ENCODE measurements at regions not wholly inside any gene's neighbourhood (a gene's known extent, or its start where the extent isn't known, plus 50 kb on each side); places are given as distances from the start of the nearest gene placed in this dataset.
"Not testable (repeated sequence)": the region's sequence is repeated elsewhere in the genome, so short reads cannot be mapped to it uniquely, and the experiment has no call there.

DNA sequence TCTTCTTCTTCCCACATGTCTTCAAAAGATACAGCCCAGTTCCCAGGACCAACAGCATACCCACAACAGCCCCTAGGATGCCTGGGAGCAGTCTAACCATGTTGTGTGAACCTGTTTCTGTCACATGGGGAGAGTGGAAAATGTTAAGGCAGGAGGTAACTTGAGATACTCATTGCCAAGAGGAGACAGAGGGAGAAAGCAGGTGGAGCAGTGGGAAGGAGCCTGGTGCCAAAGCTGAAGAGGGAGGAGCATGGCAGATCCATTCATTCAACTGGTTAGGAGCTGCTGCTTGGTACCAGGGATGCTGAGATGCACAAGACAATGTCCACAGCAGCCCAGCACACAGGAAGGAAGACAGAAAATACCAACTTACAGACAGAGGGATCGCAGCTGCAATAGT, 149.8 kb upstream of the ETV3 start:
- DNase-seq: no peak

DNA sequence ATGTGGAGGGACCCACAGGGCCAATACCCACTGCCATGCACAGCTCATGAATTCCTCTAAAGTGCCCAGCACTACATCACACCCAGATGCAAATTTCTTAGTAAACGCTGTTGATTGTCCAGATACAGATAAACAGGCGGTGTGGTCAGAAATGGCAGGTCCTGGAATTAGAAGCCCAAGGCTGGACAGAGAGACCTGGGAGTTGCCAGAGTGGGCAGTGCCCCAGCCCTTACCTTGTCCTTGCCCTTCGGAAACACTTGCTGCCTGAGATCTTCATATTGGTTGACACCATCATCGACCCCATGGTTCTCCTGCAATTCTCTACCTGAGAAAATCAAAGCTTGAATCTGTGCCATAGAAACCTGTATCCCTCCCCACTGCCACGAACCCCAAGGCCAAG, 149.3 kb upstream of the ETV3 start:
- no peak for DNase-seq

DNA sequence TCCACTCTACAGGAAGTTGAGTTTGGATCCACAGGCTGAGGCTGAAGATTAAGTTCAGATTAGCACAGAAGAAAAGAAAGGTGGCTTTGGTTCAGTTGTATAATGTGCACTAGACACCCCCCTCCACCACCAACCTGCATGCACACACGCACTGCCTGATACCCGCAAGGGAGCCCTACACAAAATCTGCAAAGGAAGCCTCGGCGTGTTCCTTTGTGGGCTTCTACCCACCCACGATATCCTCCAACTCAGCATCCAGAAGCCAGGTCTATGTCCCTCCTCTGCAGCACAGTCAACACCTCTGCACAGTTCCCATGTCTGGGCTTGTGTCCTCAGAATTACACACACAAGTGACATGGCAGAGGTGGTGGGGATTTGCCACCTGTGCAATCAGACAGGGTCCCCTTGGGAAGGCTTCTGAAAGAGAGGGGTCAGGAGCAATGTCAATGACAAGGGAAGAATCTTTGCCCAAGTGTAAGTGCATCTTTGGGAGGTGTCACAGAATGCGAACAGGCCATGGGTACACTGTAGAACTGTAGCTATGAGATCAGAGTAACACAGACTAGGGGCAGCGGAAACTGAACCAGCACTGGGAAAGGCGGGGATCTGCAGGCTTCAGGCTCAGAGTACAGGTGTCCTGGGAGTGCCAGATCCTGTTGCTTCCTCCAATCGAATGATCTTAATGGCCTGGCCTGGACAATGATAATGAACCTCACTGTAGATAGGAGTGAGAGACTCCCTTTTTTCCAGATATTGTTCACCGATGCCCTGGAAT, 148.6 kb upstream of the ETV3 start:
- no peak for DNase-seq

DNA sequence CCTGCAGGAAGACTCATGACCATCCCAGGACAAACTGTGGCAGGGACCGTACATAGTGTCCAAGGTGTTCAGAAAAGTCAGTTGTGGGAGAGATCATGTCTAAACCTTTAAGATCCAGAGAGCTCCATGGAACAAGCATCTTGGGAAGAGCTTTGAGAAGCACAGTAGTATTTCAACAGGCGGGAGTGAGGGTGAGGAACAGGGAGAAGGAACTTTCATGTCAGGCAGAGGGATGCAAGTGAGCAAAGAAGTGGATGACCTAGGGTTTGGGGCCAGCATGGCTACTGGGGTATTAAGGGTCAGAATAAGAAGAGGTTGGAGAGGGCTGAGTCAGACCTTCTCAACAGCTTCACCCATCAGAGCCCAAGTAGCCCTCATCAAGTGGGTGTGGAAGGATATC, 147.9 kb upstream of the ETV3 start:
- no peak for DNase-seq

DNA sequence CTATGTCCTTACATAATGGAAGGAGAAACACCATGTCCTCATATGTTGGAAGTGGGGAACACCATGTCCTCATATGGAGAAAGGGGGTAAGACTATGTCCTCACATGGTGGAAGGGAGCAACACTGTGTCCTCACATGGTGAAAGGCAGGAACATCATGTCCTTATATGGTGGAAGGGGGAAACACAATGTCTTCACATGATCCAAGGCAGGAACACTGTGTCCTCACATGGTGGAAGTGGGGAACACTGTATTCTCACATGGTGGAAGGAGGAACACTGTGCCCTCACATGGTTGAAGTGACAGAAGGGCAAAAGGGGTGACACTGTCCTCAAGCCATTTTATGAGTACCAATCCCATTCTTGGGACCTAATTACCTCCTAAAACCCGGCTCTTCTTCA, 146.3 kb upstream of the ETV3 start:
- no peak for DNase-seq

DNA sequence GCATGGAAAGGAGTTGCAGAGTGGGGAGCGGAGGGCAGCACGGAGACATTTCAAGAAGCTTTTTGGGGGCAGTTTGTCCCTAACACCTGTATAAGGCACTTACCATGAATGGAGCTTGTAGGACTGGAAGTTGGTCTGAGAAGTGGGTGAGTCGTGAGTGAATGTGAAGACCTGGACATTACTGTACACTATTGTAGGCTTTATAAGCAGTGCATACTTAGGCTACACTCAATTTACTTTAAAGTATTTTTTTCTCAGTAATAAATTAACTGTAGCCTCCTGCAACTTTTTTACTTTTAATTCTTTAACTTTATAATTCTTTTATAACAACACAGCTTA, 141.6 kb upstream of the ETV3 start:
- no peak for DNase-seq

DNA sequence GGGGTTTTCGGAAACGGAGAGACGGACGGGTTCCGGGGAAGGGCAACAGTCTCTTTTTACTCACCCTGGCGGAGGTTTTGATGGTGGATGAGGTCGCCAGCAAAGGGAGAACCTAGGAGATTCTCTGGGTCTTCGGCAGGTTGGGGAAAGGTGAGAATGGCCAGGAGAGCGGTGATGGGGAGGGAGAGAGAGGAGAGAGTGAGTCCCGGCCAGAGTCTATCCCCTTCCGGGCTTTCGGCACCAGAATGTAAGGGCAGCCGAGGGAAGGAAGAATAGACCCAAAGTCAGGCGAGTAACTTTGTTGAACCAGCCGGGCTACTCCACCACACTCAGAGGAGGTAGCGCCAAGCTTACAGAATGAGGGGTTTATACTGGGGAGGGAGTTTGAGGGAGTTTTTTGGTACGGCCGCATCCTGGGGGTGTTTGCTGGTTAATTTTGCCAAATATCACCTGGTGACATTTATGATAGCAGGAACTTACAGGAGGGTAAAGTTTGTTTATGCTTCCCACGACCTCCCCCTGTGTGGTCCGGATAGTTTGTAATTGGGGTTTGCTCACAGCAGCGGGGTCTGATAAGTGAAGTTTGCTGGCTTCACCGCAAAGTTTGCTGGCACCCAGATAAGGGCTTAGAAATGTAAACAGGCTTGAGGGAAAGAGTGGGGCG, 141.1 kb upstream of the ETV3 start:
- DNase-seq: no peak

DNA sequence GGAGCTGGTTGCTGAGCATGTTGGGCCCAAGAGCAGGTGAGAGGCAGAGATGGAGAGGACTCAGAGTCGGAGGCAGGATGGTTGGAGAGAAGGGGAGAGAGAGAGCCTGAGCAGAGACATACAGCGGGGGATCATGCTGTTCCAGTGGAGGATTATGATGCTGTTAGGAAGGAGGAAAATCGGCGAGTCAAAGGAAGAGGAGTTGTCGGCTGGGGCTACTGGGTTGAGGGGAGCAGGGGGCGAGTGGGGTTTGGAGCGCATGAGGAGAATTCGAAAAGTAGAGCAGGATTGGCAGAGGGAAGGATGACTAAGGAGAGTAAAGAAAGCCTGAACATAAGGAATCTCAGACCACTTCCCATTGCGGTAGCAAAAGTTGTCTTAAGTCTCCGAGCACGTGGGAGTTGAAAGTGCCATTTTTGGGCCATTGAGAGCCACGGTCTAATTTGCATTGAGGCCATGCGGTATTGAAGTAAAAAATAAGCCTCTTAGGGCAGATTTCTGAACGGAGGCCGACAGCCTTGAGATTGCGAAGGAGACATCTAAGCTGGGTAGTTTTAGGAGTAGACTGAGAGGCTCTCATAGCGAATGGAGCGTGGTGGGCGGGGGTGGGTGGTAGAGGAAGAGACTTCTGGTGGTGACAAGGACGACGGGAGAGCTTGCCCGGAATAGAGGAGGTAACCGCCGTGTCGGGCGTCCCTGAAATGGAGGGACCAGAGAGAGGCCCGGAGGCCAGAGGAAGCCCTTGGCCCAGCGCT, 140.4 kb upstream of the ETV3 start:
- no peak for DNase-seq

DNA sequence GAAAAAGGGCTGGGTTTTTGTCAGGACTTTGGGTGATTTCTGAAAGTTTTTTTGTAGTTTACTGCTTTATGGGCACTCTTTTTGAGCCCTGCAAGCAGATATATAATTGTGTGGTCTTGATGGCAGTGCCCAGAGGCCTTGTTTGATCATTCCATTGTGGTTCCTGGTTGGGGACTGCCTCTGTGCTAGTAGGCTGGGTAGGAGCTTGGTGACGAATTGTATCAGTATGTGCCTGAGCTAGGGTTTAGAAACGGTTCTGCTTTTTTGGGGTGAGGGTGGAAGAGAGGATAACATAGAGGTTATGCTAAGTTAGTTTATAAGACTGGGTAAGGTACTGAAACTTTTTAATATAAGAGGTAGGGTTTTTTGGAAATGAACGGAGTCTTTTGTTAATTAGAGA, 139.7 kb upstream of the ETV3 start:
- no peak for DNase-seq

DNA sequence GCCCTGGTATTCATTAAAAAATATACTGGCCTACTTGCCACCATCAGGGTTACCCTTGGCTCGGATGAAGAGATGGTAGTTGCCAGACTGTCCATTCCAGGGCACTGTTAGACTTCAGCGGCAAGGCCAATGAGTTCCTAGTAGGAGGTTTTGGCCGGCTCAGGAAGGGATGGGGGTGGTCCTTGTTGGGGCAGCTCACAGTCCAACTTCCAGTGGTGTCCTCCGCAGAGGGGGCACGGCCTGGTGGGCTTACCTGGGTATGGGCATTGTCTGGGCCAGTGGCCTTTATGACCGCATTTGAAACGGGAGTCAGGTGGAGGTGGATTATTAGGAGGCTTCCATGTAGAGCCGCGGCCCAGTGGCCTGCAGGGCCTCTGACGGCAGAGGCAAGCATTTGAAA, 139.1 kb upstream of the ETV3 start:
- no peak for DNase-seq

DNA sequence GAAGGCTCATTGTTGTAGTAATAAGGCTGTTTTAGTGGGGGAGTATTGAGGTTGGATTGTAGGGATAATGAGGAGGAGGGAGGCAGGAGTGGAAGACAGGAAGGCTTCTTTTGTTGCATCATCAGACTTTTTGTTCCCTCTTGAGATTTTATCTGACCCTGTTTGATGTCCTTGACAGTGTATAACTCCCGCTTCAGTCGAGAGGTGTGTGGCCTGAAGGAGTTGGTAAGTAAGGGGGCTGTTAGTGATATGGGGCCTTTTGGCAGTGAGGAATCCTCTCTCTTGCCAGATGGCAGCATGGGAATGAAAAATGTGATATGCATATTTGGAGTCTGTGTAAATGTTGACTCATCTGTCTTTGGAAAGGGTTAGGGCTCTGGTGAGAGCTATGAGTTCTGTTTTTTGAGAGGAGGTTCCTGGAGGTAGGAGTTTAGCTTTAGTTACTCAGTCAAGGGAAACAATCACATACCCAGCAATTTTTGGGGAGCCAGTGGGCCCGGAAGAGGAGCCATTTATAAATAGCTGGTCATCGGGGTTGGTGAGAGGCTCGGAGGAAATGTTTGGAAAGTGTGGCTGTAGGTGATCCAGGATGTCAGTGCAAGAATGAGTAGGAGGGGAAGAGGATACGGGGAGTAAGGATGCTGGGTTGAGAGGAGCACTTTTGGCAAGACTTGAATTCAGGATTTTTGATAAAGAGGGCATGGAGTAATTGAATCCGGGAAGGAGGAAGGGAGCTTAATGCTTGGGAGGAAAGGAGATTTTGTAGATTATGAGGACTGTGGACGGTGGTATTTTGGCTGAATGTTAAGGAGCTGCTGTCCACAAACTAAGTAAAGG, 136.7 kb upstream of the ETV3 start:
- no peak for DNase-seq

DNA sequence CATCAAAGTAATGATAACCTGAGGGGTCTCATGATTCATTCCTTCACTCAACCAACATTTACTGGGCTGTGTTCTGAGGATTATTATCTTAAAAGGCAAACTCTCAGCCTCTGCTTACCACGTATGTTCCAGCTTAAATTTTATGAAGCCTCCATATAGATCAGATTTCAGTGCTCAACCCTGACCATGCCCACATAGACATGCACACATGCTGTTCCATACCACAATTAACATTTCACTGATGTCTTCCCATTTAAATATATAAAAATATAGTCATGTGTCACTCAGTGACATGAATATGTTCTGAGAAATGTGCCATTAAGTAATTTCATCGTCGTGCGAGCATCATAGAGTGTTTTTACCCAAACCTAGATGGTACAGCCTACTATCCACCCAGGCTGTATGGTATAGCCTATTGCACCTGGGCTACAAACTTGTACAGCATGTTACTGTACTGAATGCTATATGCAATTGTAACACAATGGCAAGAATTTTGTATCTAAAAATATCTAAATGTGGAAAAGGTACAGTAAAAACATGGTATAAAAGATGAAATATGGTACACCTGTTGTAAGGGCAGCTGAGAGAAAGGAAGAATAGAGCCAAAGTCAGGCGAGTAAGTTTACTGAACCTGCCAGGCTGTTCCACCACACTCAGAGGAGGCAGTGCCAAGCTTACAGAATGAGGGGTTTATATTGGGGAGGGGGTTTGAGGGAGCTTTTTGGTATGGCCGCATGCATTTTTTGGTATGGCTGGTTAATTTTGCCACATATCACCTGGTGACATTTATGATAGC, 134.7 kb upstream of the ETV3 start:
- no peak for DNase-seq

DNA sequence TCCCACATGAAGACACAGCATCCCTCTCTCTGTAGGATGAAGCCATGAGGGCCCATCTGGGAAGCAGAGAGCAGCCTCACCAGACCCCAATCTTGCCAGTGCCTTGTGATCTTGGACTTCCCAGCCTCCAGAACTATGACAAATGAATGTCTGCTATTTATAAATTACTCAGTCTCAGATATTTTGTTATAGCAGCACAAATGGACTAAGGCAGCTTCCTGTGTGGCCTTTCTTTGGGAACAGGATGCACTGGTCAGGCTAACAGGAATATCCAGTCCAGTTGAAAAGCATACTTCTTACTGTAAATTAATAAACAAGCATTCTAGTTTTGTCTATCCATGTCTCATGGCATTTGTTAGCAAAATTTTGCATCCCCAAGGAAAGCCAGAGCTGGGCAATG, 134.1 kb upstream of the ETV3 start:
- DNase-seq: no peak

DNA sequence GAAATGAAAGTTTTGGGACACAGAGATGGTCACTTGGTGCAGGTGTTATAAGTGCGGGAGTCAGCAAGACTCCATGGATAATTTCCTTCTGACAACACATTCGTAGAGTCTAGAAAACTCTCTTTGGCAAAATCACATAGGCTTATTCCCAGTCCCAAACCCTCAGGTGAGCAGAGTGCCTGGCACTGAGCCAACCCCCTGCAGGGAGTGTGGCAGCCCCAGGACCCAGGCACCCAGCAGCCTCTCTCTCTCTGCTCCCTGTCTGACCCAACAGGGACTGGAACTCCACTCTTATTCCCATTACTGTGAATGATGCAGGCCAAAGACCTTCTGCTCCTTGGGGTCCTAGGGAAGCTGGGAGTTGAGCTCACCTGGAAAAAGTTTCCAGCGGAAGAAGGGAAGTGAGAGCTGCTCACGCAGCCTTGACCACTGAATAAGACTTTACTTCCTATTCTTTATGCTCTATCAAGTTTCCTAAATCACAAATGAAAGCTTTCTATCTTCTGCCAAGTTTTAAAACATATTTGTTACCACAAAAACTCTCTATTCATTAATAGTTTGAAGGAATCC, 132.6 kb upstream of the ETV3 start:
- DNase-seq: no peak

DNA sequence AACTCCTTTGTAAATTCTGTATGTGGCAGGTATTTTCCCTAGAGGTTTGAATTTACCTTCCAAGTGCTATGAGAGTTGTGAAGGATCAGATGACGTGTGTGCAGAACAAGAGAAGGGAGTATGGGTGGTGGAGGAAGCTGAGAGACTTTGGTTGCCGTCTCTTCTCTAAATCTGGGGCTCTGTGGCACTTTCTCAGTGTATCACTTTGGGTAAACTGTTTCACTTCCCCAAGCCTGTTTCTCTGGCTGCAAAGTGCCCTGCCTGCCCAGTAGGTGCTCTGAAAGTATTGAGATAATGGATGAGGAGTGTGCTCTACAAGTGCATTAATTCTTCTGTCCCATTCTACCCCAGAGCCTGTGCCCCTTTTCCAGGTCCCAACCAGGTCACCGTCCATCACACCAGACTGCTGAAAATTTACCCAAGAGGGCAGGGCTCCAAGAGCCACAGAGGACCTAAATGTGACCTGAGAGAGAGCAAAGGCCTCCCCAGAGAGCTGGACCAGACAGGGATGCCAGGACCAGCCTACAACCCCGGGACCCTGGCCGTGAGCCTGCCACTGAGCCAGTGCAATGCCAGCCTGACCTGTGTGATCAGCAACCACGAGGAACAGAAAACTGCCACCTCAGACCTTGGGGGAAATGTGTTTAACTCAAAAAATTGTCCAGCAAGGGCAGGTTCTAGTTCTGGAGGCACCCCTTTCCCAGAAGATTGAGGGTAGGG, 131.6 kb upstream of the ETV3 start:
- DNase-seq: no peak

DNA sequence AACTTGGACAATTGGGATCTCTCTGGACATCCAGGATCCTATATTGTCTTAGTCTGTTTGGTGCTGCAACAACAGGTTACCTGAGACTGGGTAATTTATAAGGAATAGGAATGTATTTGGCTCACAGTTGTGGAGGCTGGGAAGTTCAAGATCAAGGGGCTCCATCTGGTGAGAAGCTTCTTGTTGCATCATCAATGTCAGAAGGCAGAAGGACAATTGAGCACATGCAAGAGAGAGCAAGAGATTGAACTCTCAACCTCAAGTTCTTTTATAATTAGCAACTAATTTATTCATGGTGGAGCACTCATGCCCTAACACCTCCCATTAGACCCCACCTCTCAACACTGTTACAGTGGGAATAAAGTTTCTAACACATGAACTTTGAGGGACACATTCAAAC, 124.7 kb upstream of the ETV3 start:
- no peak for DNase-seq

DNA sequence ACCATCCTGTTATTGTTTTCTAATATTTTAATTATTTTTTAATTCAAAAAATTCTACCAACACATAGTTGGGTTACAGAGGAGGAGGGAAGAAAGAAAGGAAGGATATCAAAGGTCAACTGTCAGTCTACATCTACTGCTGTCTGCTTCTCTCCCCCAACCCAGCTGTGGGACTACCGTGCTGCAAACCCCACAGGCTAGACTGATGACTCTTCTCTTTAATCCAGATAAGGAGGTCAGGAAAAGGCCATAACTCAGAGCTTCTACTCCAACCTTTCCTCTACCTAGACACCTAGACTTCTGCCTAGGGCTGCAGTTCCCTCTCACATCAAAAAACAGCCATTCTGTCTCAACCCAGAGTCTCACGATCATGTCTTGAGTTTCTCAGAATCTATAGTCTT, 124.2 kb upstream of the ETV3 start:
- no peak for DNase-seq

DNA sequence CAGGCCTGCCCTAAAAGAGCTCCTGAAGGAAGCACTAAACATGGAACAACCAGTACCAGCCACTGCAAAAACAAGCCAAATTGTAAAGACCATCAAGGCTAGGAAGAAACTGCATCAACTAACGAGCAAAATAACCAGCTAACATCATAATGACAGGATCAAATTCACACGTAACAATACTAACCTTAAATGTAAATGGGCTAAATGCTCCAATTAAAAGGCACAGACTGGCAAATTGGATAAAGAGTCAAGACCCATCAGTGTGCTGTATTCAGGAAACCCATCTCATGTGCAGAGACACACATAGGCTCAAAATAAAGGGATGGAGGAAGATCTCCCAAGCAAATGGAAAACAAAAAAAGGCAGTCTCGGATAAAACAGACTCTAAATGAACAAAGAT, 117.7 kb upstream of the ETV3 start:
- not testable (repeated sequence) for DNase-seq

DNA sequence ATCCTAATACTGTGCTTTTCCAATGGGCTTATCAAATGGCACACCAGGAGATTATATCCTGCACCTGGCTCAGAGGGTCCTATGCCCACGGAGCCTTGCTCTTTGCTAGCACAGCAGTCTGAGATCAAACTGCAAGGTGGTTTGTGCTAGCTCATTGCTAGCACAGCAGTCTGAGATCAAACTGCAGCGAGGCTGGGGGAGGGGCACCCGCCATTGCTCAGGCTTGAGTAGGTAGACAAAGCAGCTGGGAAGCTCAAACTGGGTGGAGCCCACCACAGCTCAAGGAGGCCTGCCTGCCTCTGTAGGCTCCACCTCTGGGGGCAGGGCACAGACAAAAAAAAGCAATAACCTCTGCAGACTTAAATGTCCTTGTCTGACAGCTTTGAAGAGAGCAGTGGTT, 116.0 kb upstream of the ETV3 start:
- not testable (repeated sequence) for DNase-seq

DNA sequence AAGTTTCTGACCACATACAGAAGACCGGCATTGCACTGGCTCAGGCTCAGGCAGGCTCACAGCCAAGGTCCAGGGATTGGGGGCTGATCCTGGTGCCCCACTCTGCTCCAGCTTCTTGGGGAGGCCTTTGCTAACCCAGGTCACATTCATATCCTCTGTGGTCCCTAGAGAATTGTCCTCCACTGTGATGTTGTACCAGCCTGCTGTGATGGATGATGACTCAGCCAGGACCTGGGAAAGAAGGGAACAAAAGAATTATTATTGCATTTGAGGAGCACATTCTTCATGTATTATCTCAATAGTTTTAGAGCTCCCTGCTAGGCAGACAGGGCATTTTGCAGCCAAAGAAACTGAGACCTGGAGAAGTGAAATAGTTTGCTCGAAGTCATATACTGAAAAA, 114.3 kb upstream of the ETV3 start:
- DNase-seq: no peak

DNA sequence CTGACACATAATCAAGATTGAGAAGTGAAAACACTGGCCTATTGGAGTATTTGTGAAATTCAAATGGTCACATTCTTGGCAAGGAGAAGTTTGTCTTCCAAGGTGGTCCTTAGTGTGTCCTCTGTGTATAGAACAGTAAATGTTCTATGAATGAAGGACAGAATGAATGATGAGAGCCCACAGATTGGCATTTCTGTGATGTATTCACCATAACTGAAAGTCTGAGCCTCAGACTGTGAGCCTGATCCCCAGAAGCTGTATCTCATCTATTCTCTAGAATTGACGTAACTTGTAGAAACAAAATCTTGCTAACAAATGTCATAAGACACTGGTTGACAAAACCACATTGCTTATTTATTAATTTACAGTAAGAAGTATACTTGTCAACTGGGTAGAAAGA, 111.5 kb upstream of the ETV3 start:
- no peak for DNase-seq

Data from activated CD4-positive, alpha-beta T cell treated with anti-CD3 and anti-CD28 coated beads, Interleukin-10, Interleukin-2, amounts not matched to agents 100 ng/mL and 50 ng/mL, durations not matched to agents 16 hours and 8 hours (primary cell).